ENCODE measurements at regions not wholly inside any gene's neighbourhood (a gene's known extent, or its start where the extent isn't known, plus 50 kb on each side); places are given as distances from the start of the nearest gene placed in this dataset.
A peak's percentile ranks its signal among the peaks of the same experiment; 100 is the strongest.

- no peak for DNase-seq (ENCODE audit: low read depth)
- TF ChIP-seq, protein P1, sequence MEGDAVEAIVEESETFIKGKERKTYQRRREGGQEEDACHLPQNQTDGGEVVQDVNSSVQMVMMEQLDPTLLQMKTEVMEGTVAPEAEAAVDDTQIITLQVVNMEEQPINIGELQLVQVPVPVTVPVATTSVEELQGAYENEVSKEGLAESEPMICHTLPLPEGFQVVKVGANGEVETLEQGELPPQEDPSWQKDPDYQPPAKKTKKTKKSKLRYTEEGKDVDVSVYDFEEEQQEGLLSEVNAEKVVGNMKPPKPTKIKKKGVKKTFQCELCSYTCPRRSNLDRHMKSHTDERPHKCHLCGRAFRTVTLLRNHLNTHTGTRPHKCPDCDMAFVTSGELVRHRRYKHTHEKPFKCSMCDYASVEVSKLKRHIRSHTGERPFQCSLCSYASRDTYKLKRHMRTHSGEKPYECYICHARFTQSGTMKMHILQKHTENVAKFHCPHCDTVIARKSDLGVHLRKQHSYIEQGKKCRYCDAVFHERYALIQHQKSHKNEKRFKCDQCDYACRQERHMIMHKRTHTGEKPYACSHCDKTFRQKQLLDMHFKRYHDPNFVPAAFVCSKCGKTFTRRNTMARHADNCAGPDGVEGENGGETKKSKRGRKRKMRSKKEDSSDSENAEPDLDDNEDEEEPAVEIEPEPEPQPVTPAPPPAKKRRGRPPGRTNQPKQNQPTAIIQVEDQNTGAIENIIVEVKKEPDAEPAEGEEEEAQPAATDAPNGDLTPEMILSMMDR (IDR thresholded peaks at IDR 0.05; ENCODE audit: insufficient read depth, low read depth, low read length, missing control alignments) = no peak
- no peak overlapping the region for H3K4me3 ChIP-seq (ENCODE audit: low read length)
Observed at GRCh38 chr3:110858549-110858948, 213.1 kb upstream of the NECTIN3 start.

GRCh38 chr3:110859336-110859735 lies 212.3 kb upstream of the NECTIN3 start:
- DNase-seq (ENCODE audit: low read depth) = no peak
- TF ChIP-seq, protein P1 (IDR thresholded peaks at IDR 0.05; ENCODE audit: insufficient read depth, low read depth, low read length, missing control alignments) = no peak
- H3K4me3 ChIP-seq (ENCODE audit: low read length) = no peak overlapping the region

DNA sequence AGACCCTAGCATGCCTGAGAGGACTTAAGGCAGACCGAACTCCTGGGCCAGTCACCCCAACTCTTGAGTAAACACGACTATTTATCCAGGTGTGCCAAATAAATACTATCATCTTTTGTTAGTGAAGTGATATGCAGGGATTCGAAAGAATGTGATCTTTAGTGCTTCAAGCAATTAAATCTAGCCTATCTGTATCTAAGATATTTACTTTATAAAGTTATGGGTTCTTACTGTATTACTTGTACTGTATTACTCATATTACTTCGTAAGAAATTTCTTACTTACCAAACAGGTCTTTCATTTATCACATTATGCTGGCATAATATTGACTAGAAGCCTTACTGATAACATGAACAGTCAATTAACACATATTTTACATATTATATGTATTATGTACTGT lies 211.6 kb upstream of the NECTIN3 start:
- TF ChIP-seq, protein P1 (IDR thresholded peaks at IDR 0.05; ENCODE audit: insufficient read depth, low read depth, low read length, missing control alignments) = no peak
- H3K4me3 ChIP-seq (ENCODE audit: low read length) = no peak overlapping the region
- peak; percentile 6 for DNase-seq (ENCODE audit: low read depth)

- DNase-seq (ENCODE audit: low read depth) = no peak
- H3K4me3 ChIP-seq (ENCODE audit: low read length) = no peak overlapping the region
- TF ChIP-seq, protein P1 (IDR thresholded peaks at IDR 0.05; ENCODE audit: insufficient read depth, low read depth, low read length, missing control alignments) = no peak
Observed at GRCh38 chr3:110865934-110866333, 205.7 kb upstream of the NECTIN3 start.

- H3K4me3 ChIP-seq (ENCODE audit: low read length) = no peak overlapping the region
- no peak for DNase-seq (ENCODE audit: low read depth)
- TF ChIP-seq, protein P1 (IDR thresholded peaks at IDR 0.05; ENCODE audit: insufficient read depth, low read depth, low read length, missing control alignments) = no peak
Observed at GRCh38 chr3:110868106-110868505, 203.5 kb upstream of the NECTIN3 start.

DNA sequence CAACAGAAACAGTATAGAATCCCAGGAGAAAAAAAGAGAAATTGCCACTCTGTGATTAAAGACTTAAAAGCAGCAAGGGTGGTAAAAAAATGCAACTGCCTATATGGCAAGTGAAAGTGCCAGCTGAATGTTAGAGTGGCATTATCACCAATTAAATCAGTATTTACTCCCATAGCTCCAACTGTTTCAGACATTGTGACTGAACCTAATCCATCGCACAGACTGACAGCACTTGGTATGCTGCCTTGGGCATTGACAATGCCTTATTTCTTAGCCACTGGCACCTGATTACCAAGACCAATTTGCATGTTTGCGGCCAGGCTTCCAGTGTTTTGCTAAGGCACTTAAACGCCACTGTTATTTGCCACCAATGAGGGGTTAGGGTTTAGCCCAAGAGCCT lies 201.9 kb upstream of the NECTIN3 start:
- H3K4me3 ChIP-seq (ENCODE audit: low read length) = no peak overlapping the region
- TF ChIP-seq, protein P1 (IDR thresholded peaks at IDR 0.05; ENCODE audit: insufficient read depth, low read depth, low read length, missing control alignments) = no peak
- no peak for DNase-seq (ENCODE audit: low read depth)

DNA sequence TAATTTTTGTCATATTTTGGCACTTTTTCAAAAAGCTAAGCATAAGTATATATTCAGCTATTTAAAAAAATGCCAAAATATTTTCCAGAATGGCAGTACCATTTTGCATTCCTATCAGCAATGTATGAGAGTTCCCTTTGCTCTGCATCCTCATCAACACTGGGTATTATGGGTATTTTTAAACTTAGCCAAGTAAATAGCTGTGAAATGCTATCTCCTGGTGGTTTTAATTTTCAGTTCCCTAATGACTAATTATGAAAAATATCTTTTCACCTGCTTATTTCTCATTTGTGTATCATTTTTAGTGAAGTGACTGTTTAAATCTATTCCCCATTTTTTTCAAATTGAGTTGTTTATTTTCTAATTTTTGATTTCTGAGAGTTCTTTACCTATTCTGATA lies 199.7 kb upstream of the NECTIN3 start:
- H3K4me3 ChIP-seq (ENCODE audit: low read length) = no peak overlapping the region
- TF ChIP-seq, protein P1 (IDR thresholded peaks at IDR 0.05; ENCODE audit: insufficient read depth, low read depth, low read length, missing control alignments) = no peak
- DNase-seq (ENCODE audit: low read depth) = no peak

All from epithelial cell of esophagus (primary cell).